ENCODE measurements at regions not wholly inside any gene's neighbourhood (a gene's known extent, or its start where the extent isn't known, plus 50 kb on each side); places are given as distances from the start of the nearest gene placed in this dataset.

GRCh38 chr5:96579711-96580110, 82.5 kb upstream of the CAST start:
- TF ChIP-seq, protein P1, sequence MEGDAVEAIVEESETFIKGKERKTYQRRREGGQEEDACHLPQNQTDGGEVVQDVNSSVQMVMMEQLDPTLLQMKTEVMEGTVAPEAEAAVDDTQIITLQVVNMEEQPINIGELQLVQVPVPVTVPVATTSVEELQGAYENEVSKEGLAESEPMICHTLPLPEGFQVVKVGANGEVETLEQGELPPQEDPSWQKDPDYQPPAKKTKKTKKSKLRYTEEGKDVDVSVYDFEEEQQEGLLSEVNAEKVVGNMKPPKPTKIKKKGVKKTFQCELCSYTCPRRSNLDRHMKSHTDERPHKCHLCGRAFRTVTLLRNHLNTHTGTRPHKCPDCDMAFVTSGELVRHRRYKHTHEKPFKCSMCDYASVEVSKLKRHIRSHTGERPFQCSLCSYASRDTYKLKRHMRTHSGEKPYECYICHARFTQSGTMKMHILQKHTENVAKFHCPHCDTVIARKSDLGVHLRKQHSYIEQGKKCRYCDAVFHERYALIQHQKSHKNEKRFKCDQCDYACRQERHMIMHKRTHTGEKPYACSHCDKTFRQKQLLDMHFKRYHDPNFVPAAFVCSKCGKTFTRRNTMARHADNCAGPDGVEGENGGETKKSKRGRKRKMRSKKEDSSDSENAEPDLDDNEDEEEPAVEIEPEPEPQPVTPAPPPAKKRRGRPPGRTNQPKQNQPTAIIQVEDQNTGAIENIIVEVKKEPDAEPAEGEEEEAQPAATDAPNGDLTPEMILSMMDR (IDR thresholded peaks at IDR 0.05): no peak
- no peak for TF ChIP-seq POLR2A (IDR thresholded peaks at IDR 0.05)

Data from esophagus squamous epithelium (tissue), 4 donors.